ENCODE measurements at regions not wholly inside any gene's neighbourhood (a gene's known extent, or its start where the extent isn't known, plus 50 kb on each side); places are given as distances from the start of the nearest gene placed in this dataset.

- CTCF ChIA-PET = no interaction called here
- Histone ChIP-seq H3K27me3 (ENCODE audit: control insufficient read depth, insufficient read depth, low read length) (no peaks in the 10 kb centered on the region), H3K27ac (ENCODE audit: low read depth, low read length) (no peak overlapping the region), H3K4me3 (ENCODE audit: low read depth, low read length) (no peak overlapping the region), H3K9me3 (ENCODE audit: control insufficient read depth, insufficient read depth, low read length) (no peaks in the 10 kb centered on the region)
- no peak for DNase-seq (ENCODE audit: low read depth, low spot score)
- POLR2A ChIA-PET = no interaction called here
- TF ChIP-seq, protein P1, sequence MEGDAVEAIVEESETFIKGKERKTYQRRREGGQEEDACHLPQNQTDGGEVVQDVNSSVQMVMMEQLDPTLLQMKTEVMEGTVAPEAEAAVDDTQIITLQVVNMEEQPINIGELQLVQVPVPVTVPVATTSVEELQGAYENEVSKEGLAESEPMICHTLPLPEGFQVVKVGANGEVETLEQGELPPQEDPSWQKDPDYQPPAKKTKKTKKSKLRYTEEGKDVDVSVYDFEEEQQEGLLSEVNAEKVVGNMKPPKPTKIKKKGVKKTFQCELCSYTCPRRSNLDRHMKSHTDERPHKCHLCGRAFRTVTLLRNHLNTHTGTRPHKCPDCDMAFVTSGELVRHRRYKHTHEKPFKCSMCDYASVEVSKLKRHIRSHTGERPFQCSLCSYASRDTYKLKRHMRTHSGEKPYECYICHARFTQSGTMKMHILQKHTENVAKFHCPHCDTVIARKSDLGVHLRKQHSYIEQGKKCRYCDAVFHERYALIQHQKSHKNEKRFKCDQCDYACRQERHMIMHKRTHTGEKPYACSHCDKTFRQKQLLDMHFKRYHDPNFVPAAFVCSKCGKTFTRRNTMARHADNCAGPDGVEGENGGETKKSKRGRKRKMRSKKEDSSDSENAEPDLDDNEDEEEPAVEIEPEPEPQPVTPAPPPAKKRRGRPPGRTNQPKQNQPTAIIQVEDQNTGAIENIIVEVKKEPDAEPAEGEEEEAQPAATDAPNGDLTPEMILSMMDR (IDR thresholded peaks at IDR 0.05; ENCODE audit: low read depth, low read length) = no peak
Measured at GRCh38 chrX:19179389-19179788, 57.1 kb upstream of the ADGRG2 start.

DNA sequence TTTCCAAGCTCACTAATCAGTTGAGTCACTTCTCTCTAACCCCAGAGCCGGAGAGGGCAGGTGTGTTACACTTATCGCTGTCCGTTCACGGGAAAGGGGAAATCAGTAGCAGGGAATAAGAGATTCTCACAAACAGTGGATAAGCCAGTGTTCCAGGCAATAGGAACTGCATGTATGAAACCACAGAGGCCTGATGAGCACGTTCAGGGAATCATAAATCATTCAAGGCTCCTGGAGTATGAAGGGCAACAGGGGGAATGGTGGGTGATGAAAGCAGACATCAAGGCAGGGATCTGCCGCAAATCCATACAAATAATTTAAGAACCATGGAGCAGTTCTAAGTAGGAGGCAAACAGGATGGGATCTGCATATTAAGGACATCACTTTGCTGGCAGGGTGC, 59.1 kb upstream of the ADGRG2 start:
- no peak overlapping the region for H3K4me3 ChIP-seq (ENCODE audit: low read depth, low read length)
- TF ChIP-seq, protein P1 (IDR thresholded peaks at IDR 0.05; ENCODE audit: low read depth, low read length) = no peak
- no peak overlapping the region for H3K27ac ChIP-seq (ENCODE audit: low read depth, low read length)
- ChIA-PET POLR2A (no interaction called here), CTCF (no interaction called here)
- H3K27me3 ChIP-seq (ENCODE audit: control insufficient read depth, insufficient read depth, low read length) = no peaks in the 10 kb centered on the region
- no peak for DNase-seq (ENCODE audit: low read depth, low spot score)
- H3K9me3 ChIP-seq (ENCODE audit: control insufficient read depth, insufficient read depth, low read length) = no peaks in the 10 kb centered on the region

DNA sequence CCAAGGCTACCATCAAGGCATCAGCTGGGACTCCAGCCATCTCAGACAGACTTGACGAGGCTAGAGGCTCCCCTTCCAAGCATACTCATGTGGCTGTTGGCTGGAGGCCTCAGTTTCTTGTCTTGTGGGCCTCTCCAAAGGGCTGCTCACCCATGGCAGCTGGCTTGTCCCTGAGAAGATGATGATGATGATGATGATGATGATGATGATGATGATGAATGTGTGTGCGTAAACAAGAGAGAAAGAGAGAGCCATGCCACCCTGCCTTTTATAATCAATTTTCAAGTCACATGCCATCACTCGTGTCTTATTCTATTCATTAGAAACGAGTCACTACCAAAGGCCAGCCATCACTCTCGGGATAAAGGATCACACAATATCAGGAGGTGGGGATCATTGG, 60.5 kb upstream of the ADGRG2 start:
- no peak overlapping the region for H3K27ac ChIP-seq (ENCODE audit: low read depth, low read length)
- H3K9me3 ChIP-seq (ENCODE audit: control insufficient read depth, insufficient read depth, low read length) = no peaks in the 10 kb centered on the region
- no peaks in the 10 kb centered on the region for H3K27me3 ChIP-seq (ENCODE audit: control insufficient read depth, insufficient read depth, low read length)
- ChIA-PET POLR2A (no interaction called here), CTCF (interaction anchor here (0.6 kb wide), 1 partner anchor 296 kb away, joined by 3 read pairs; no protein-coding TSS in a partner anchor)
- TF ChIP-seq, protein P1 (IDR thresholded peaks at IDR 0.05; ENCODE audit: low read depth, low read length) = no peak
- no peak for DNase-seq (ENCODE audit: low read depth, low spot score)
- no peak overlapping the region for H3K4me3 ChIP-seq (ENCODE audit: low read depth, low read length)

GRCh38 chrX:19183761-19184477, 61.7 kb upstream of the ADGRG2 start:
- Histone ChIP-seq H3K9me3 (ENCODE audit: control insufficient read depth, insufficient read depth, low read length) (no peaks in the 10 kb centered on the region), H3K27me3 (ENCODE audit: control insufficient read depth, insufficient read depth, low read length) (no peaks in the 10 kb centered on the region), H3K4me3 (ENCODE audit: low read depth, low read length) (no peak overlapping the region), H3K27ac (ENCODE audit: low read depth, low read length) (no peak overlapping the region)
- DNase-seq (ENCODE audit: low read depth, low spot score) = no peak
- TF ChIP-seq, protein P1 (IDR thresholded peaks at IDR 0.05; ENCODE audit: low read depth, low read length) = no peak
- ChIA-PET POLR2A (no interaction called here), CTCF (no interaction called here)

- no peak for DNase-seq (ENCODE audit: low read depth, low spot score)
- Histone ChIP-seq H3K4me3 (ENCODE audit: low read depth, low read length) (no peak overlapping the region), H3K9me3 (ENCODE audit: control insufficient read depth, insufficient read depth, low read length) (no peaks in the 10 kb centered on the region), H3K27ac (ENCODE audit: low read depth, low read length) (no peak overlapping the region), H3K27me3 (ENCODE audit: control insufficient read depth, insufficient read depth, low read length) (no peaks in the 10 kb centered on the region)
- ChIA-PET POLR2A (no interaction called here), CTCF (no interaction called here)
- TF ChIP-seq, protein P1 (IDR thresholded peaks at IDR 0.05; ENCODE audit: low read depth, low read length) = no peak
Measured at GRCh38 chrX:19188566-19188965, 66.3 kb upstream of the ADGRG2 start.
